T-cell (primary cell): ENCODE measurements at regions not wholly inside any gene's neighbourhood (a gene's known extent, or its start where the extent isn't known, plus 50 kb on each side); places are given as distances from the start of the nearest gene placed in this dataset.
"Not testable (repeated sequence)": the region's sequence is repeated elsewhere in the genome, so short reads cannot be mapped to it uniquely, and the experiment has no call there.

Source experiments
- ATAC-seq, 4 experiments: fragments of 200-7000 bp in 3 of 4; fragments of 150-1000 bp in 1 of 4; cut with Tn5 transposase; replicated peaks in 1 of 4; 1 replicate in 3 of 4; 2 replicates in 1 of 4; pipeline ENCODE4 v1.10.0; 2021; ENCODE audit warnings: moderate library complexity in 3 of 4, mild to moderate bottlenecking in 2 of 4, moderate number of reproducible peaks in 1 of 4
- CTCF ChIA-PET, 2 donors: fragments of 300-600 bp; sonication (Branson Sonifier 250); formaldehyde crosslinking; loops; one replicate each; lab custom pipeline; 2022; ENCODE audit warnings: antibody characterized with exemption in 2 of 2; lab: Charles Lee
- POLR2A ChIA-PET, 2 donors: fragments of 300-600 bp; sonication (Branson Sonifier 250); formaldehyde crosslinking; loops; one replicate each; lab custom pipeline; 2022; ENCODE audit warnings: antibody characterized with exemption in 2 of 2; lab: Charles Lee
- DNase-seq, 35 experiments: peaks; one replicate each; pipeline versions ENCODE4 v3.0.0 to v3.0.0-alpha.2; 2013 to 2023
- H3K27ac ChIP-seq: one replicate; pipeline ENCODE4 v1.5.1; 2013; ENCODE audit warnings: low read length
- H3K27me3 ChIP-seq, 2 experiments: replicated peaks in 1 of 2; 1 replicate in 1 of 2; 2 replicates in 1 of 2; pipeline versions ENCODE4 v1.6.1 to v1.7.0; 2013; ENCODE audit warnings: low read length in 1 of 2, mixed read lengths in 1 of 2; ENCODE audit not compliant: control insufficient read depth in 2 of 2, insufficient read depth in 2 of 2; ENCODE audit errors: extremely low read depth in 1 of 2
- H3K36me3 ChIP-seq, 2 donors: 1 replicate in 1 of 2; 2 replicates in 1 of 2; pipeline versions ENCODE4 v1.6.1 to v1.7.0; 2013; ENCODE audit warnings: low read length in 1 of 2; ENCODE audit not compliant: control insufficient read depth in 2 of 2, insufficient read depth in 1 of 2; ENCODE audit errors: extremely low read depth in 1 of 2
- H3K4me1 ChIP-seq, 2 experiments: 1 replicate in 1 of 2; 2 replicates in 1 of 2; pipeline versions ENCODE4 v1.6.1 to v1.7.0; 2013; ENCODE audit warnings: low read length in 2 of 2, mixed read lengths in 1 of 2; ENCODE audit not compliant: insufficient read depth in 2 of 2, control insufficient read depth in 1 of 2; ENCODE audit errors: extremely low read depth in 1 of 2
- H3K4me3 ChIP-seq, 2 donors: 1 replicate in 1 of 2; 2 replicates in 1 of 2; pipeline versions ENCODE4 v1.5.1 to v1.7.0; 2013; ENCODE audit warnings: mild to moderate bottlenecking in 2 of 2, low read length in 1 of 2, moderate library complexity in 1 of 2; ENCODE audit not compliant: control insufficient read depth in 1 of 2; ENCODE audit errors: extremely low read depth in 1 of 2
- H3K9me3 ChIP-seq: 2 replicates; pipeline ENCODE4 v1.7.0; 2013
- H3K27ac Mint-ChIP-seq, 2 donors: one replicate each; pipeline ENCODE4 v1.8.0; 2020 to 2021; ENCODE audit warnings: mild to moderate bottlenecking in 2 of 2, mixed read lengths in 2 of 2
- H3K27me3 Mint-ChIP-seq, 2 donors: one replicate each; pipeline ENCODE4 v1.8.0; 2021 to 2022; ENCODE audit warnings: mixed read lengths in 2 of 2
- H3K36me3 Mint-ChIP-seq: one replicate; pipeline ENCODE4 v1.8.0; 2021; ENCODE audit warnings: mixed read lengths
- H3K4me1 Mint-ChIP-seq, 3 donors: one replicate each; pipeline ENCODE4 v1.8.0; 2020 to 2022; ENCODE audit warnings: mixed read lengths in 3 of 3, mild to moderate bottlenecking in 1 of 3
- H3K4me3 Mint-ChIP-seq, 3 donors: one replicate each; pipeline ENCODE4 v1.8.0; 2020 to 2022; ENCODE audit warnings: mild to moderate bottlenecking in 3 of 3, mixed read lengths in 3 of 3, moderate library complexity in 3 of 3
- H3K9me3 Mint-ChIP-seq, 3 donors: one replicate each; pipeline ENCODE4 v1.8.0; 2020 to 2022; ENCODE audit warnings: mixed read lengths in 3 of 3
- WGBS: methylation state at CpG from one replicate; pipeline ENCODE4 v1.1.5; 2013; ENCODE audit warnings: missing lambda C conversion rate; ENCODE audit not compliant: insufficient coverage; 5-methylcytosine and 5-hydroxymethylcytosine counted together

DNA sequence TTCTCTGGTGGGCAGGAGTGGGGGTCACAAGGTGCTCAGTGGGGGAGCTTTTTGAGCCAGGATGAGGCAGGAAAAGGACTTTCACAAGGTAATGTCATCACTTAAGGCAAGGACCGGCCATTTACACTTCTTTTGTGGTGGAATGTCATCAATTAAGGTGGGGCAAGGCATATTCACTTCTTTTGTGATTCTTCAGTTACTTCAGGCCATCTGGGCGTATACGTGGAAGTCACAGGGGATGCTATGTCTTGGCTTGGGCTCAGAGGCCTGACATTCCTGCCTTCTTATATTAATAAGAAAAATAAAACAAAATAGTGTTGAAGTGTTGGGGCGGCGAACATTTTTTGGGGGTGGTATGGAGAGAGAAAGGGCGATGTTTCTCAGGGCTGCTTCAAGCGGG lies 179.5 kb downstream of the CD83 start:
- CTCF ChIA-PET, H3K27ac Mint-ChIP-seq, H3K36me3 ChIP-seq, H3K4me1 Mint-ChIP-seq, ATAC-seq, H3K36me3 Mint-ChIP-seq, H3K27ac ChIP-seq, H3K27me3 ChIP-seq, H3K4me3 Mint-ChIP-seq, H3K27me3 Mint-ChIP-seq, H3K9me3 Mint-ChIP-seq, H3K4me3 ChIP-seq, DNase-seq, H3K9me3 ChIP-seq, H3K4me1 ChIP-seq: not testable (repeated sequence)
- POLR2A ChIA-PET: interaction anchor here in 1 of 2 donors (0.7 kb wide), 1 partner anchor 360 kb away, joined by 3 read pairs; no protein-coding TSS in a partner anchor
- WGBS: 100% methylated on average over 1 of the region's 7 CpGs

DNA sequence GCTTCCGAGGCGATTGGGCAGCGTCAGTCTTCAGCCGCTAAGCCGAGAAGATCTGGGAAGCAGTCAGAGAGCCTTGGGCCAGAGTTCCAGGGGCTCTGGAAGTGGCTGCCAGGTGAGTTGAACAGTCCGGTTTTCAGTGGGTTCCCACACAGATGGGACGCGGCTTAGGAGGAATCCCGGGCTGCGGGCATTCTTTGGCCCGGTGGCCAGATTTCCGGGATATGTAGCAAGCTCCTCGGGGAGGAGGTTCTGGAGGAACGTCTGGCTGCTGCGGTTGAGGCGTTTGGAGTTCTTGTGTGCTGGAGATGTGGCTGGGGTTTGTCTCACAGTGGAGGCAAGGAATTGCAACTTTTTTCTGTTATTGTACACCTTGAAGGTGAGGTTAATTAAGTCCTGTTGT lies 182.6 kb downstream of the CD83 start:
- POLR2A ChIA-PET, H3K4me3 ChIP-seq, H3K27ac Mint-ChIP-seq, ATAC-seq, H3K4me1 Mint-ChIP-seq, H3K9me3 ChIP-seq, DNase-seq, H3K27me3 Mint-ChIP-seq, H3K4me3 Mint-ChIP-seq, CTCF ChIA-PET, H3K4me1 ChIP-seq, H3K36me3 Mint-ChIP-seq, H3K27ac ChIP-seq, H3K9me3 Mint-ChIP-seq, H3K27me3 ChIP-seq, H3K36me3 ChIP-seq: not testable (repeated sequence)
- WGBS: 88% methylated on average over 12 of the region's 16 CpGs

DNA sequence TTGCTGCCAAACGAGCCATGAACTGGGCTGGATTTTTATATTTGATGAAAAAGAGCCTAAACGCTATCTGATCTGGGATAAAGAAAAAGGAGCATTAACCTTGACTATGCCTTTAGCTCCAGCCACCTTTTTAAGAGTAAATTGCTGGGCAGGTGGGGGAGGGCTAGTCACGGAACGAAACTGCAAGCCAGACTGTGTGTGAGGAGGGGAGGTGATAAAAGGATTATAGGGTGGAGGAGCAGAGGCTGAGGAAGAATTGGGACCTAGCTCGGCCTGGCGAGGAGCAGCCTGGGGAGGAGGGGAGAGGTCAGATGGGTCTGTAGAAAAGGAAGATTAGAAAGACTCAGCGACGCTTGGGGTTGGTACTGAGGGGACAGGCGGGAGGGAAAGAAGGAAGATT lies 183.1 kb downstream of the CD83 start:
- WGBS: 100% methylated on average over 2 of the region's 9 CpGs
- H3K4me1 Mint-ChIP-seq, H3K36me3 Mint-ChIP-seq, H3K27me3 Mint-ChIP-seq, H3K4me3 ChIP-seq, POLR2A ChIA-PET, ATAC-seq, DNase-seq, H3K36me3 ChIP-seq, H3K4me3 Mint-ChIP-seq, H3K27ac ChIP-seq, H3K4me1 ChIP-seq, H3K9me3 Mint-ChIP-seq, CTCF ChIA-PET, H3K27me3 ChIP-seq, H3K27ac Mint-ChIP-seq, H3K9me3 ChIP-seq: not testable (repeated sequence)

DNA sequence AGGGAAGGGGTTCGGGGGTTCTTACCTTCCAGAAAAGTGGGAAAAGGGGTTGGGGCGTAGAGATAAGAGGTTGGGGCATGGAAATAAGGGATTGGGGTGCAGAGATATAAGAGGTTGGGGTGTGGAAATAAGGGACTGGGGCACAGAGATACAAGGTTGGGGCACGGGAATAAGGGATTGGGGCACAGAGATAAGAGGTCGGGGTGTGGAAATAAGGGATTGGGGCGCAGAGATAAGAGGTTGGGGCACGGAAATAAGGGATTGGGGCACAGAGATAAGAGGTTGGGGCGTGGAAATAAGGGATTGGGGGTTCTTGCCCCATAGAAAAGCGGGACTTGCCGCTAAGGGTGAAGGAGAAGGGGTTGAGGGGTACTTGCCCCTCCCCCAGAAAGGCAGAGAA lies 183.9 kb downstream of the CD83 start:
- H3K36me3 ChIP-seq, H3K27me3 Mint-ChIP-seq, H3K27me3 ChIP-seq, H3K4me1 Mint-ChIP-seq, H3K9me3 Mint-ChIP-seq, POLR2A ChIA-PET, H3K27ac Mint-ChIP-seq, DNase-seq, CTCF ChIA-PET, H3K9me3 ChIP-seq, H3K27ac ChIP-seq, H3K4me1 ChIP-seq, ATAC-seq, H3K36me3 Mint-ChIP-seq, H3K4me3 Mint-ChIP-seq, H3K4me3 ChIP-seq: not testable (repeated sequence)
- 87% methylated on average over 3 of the region's 9 CpGs for WGBS

GRCh38 chr6:14305131-14305530 lies 187.6 kb downstream of the CD83 start:
- ChIA-PET CTCF (no interaction called here), POLR2A (no interaction called here)
- H3K27ac Mint-ChIP-seq: no peak overlapping the region
- no peaks in the 10 kb centered on the region for H3K9me3 Mint-ChIP-seq
- H3K36me3 Mint-ChIP-seq: no peaks in the 10 kb centered on the region
- no peaks in the 10 kb centered on the region for H3K36me3 ChIP-seq
- no peaks in the 10 kb centered on the region for H3K4me1 Mint-ChIP-seq
- H3K9me3 ChIP-seq: no peaks in the 10 kb centered on the region
- H3K27ac ChIP-seq: no peak overlapping the region
- DNase-seq (no peak), ATAC-seq (no peak)
- no peak overlapping the region for H3K4me3 Mint-ChIP-seq
- no peaks in the 10 kb centered on the region for H3K27me3 ChIP-seq
- 78% methylated on average over 3 of the region's 5 CpGs for WGBS
- no peaks in the 10 kb centered on the region for H3K4me1 ChIP-seq
- H3K4me3 ChIP-seq: no peak overlapping the region
- H3K27me3 Mint-ChIP-seq: peaks cover 0 to 1% of the 10 kb centered on the region in 2 donors

DNA sequence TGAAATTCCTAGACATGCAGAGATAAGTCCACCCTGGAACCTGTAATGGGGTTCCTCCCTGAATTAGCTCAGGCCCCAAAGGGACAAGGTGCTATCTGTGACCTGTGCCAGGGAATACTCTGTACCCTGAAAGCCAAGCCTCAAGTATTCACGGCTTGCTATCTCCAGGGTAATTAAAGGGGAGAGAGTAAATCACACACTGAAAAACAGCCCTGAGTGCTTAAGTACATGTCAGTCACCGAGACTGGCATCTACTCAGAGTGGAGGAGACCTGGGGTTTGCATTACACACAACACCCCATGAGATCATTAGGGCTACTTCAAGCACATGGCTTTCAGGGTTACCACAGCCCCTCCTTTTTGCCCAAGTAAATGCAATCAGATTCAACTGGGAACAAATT lies 188.1 kb downstream of the CD83 start:
- Mint-ChIP-seq H3K4me1 (no peaks in the 10 kb centered on the region), H3K9me3 (no peaks in the 10 kb centered on the region), H3K36me3 (no peaks in the 10 kb centered on the region), H3K27me3 (peaks cover 0 to 1% of the 10 kb centered on the region in 2 donors), H3K27ac (no peak overlapping the region), H3K4me3 (no peak overlapping the region)
- Histone ChIP-seq H3K27me3 (no peaks in the 10 kb centered on the region), H3K9me3 (no peaks in the 10 kb centered on the region), H3K27ac (no peak overlapping the region), H3K4me3 (no peak overlapping the region), H3K36me3 (no peaks in the 10 kb centered on the region), H3K4me1 (no peaks in the 10 kb centered on the region)
- ChIA-PET CTCF (no interaction called here), POLR2A (no interaction called here)
- ATAC-seq: no peak
- no peak for DNase-seq
- WGBS: 100% methylated on average over 1 of the region's 2 CpGs

- Mint-ChIP-seq H3K4me3 (no peak overlapping the region), H3K27me3 (peaks cover 0 to 1% of the 10 kb centered on the region in 2 donors), H3K9me3 (no peaks in the 10 kb centered on the region), H3K27ac (no peak overlapping the region), H3K4me1 (no peaks in the 10 kb centered on the region), H3K36me3 (no peaks in the 10 kb centered on the region)
- Histone ChIP-seq H3K27me3 (no peaks in the 10 kb centered on the region), H3K9me3 (no peaks in the 10 kb centered on the region), H3K27ac (no peak overlapping the region), H3K36me3 (no peaks in the 10 kb centered on the region), H3K4me3 (no peak overlapping the region), H3K4me1 (no peaks in the 10 kb centered on the region)
- no CpG with 5 or more reads among the region's 11 CpGs for WGBS
- no peak for DNase-seq
- no peak for ATAC-seq
- ChIA-PET POLR2A (no interaction called here), CTCF (interaction anchor here in 1 of 2 donors (0.6 kb wide), 1 partner anchor 512 kb away, joined by 3 read pairs; no protein-coding TSS in a partner anchor)
Measured at GRCh38 chr6:14306151-14306906, 188.8 kb downstream of the CD83 start.
